ENCODE measurements at regions not wholly inside any gene's neighbourhood (a gene's known extent, or its start where the extent isn't known, plus 50 kb on each side); places are given as distances from the start of the nearest gene placed in this dataset.
A peak's percentile ranks its signal among the peaks of the same experiment; 100 is the strongest.
"Not testable (repeated sequence)": the region's sequence is repeated elsewhere in the genome, so short reads cannot be mapped to it uniquely, and the experiment has no call there.

GRCh38 chr17:62226610-62227240 is 153.6 kb upstream of the EFCAB3 start:
- H3K79me2 ChIP-seq (ENCODE audit: control insufficient read depth, insufficient read depth, low read length); H3K4me1 ChIP-seq (ENCODE audit: control insufficient read depth in 2 of 2, insufficient read depth in 2 of 2, low read length in 2 of 2); H3K9me3 Mint-ChIP-seq (ENCODE audit: insufficient read depth); H3K4me3 ChIP-seq (ENCODE audit: control extremely low read depth in 1 of 5, extremely low read depth in 1 of 5, insufficient read depth in 1 of 5, low read depth in 2 of 5, low read length in 4 of 5); H3K4me1 Mint-ChIP-seq; H3K4me2 ChIP-seq (replicated peaks; ENCODE audit: low read depth, low read length, poor library complexity, severe bottlenecking); H3K9ac ChIP-seq (ENCODE audit: low read length); intact Hi-C loops (cut with micrococcal nuclease); H3K36me3 ChIP-seq (replicated peaks in 1 of 2; ENCODE audit: control extremely low read depth in 1 of 2, control insufficient read depth in 1 of 2, extremely low read depth in 1 of 2, insufficient read depth in 2 of 2, low read length in 1 of 2); H2AFZ ChIP-seq (ENCODE audit: insufficient read depth, low read depth, low read length, poor library complexity, severe bottlenecking); H4K20me1 ChIP-seq (ENCODE audit: control insufficient read depth, insufficient read depth, low read length, poor library complexity, severe bottlenecking); H3K27me3 Mint-ChIP-seq; H3K27ac ChIP-seq (ENCODE audit: low read length in 2 of 2); H3K27me3 ChIP-seq (replicated peaks in 1 of 4; ENCODE audit: control extremely low read depth in 1 of 4, control insufficient read depth in 3 of 4, insufficient read depth in 4 of 4, low read length in 3 of 4); DNase-seq; POLR2A ChIA-PET; H3K27ac Mint-ChIP-seq; H3K4me3 Mint-ChIP-seq; H3K9me3 ChIP-seq (ENCODE audit: control extremely low read depth in 1 of 3, control insufficient read depth in 2 of 3, insufficient read depth in 1 of 3, low read length in 2 of 3); ATAC-seq (ENCODE audit: low read depth): not testable (repeated sequence)
- WGBS (ENCODE audit: insufficient coverage), result no CpG with 5 or more reads among the region's 3 CpGs
- CTCF ChIA-PET, result interaction anchor here (1.3 kb wide), 1 partner anchor 1506 kb away, joined by 6 read pairs; no protein-coding TSS in a partner anchor
- TF ChIP-seq CTCF (IDR thresholded peaks at IDR 0.05), result peak; percentile 22

GRCh38 chr17:62223585-62223984 is 156.8 kb upstream of the EFCAB3 start:
- H3K4me3 ChIP-seq (ENCODE audit: control extremely low read depth in 1 of 5, extremely low read depth in 1 of 5, insufficient read depth in 1 of 5, low read depth in 2 of 5, low read length in 4 of 5); H3K9ac ChIP-seq (ENCODE audit: low read length); H3K4me2 ChIP-seq (replicated peaks; ENCODE audit: low read depth, low read length, poor library complexity, severe bottlenecking); POLR2A ChIA-PET; H3K27me3 Mint-ChIP-seq; H3K27ac Mint-ChIP-seq; H2AFZ ChIP-seq (ENCODE audit: insufficient read depth, low read depth, low read length, poor library complexity, severe bottlenecking); CTCF ChIA-PET; H3K9me3 Mint-ChIP-seq (ENCODE audit: insufficient read depth); H3K27ac ChIP-seq (ENCODE audit: low read length in 2 of 2); H3K9me3 ChIP-seq (ENCODE audit: control extremely low read depth in 1 of 3, control insufficient read depth in 2 of 3, insufficient read depth in 1 of 3, low read length in 2 of 3); H4K20me1 ChIP-seq (ENCODE audit: control insufficient read depth, insufficient read depth, low read length, poor library complexity, severe bottlenecking); H3K4me1 Mint-ChIP-seq; H3K4me1 ChIP-seq (ENCODE audit: control insufficient read depth in 2 of 2, insufficient read depth in 2 of 2, low read length in 2 of 2); H3K27me3 ChIP-seq (replicated peaks in 1 of 4; ENCODE audit: control extremely low read depth in 1 of 4, control insufficient read depth in 3 of 4, insufficient read depth in 4 of 4, low read length in 3 of 4); intact Hi-C loops (cut with micrococcal nuclease); H3K4me3 Mint-ChIP-seq; H3K79me2 ChIP-seq (ENCODE audit: control insufficient read depth, insufficient read depth, low read length); H3K36me3 ChIP-seq (replicated peaks in 1 of 2; ENCODE audit: control extremely low read depth in 1 of 2, control insufficient read depth in 1 of 2, extremely low read depth in 1 of 2, insufficient read depth in 2 of 2, low read length in 1 of 2); ATAC-seq (ENCODE audit: low read depth); DNase-seq: not testable (repeated sequence)
- no CpG with 5 or more reads among the region's 1 CpG for WGBS (ENCODE audit: insufficient coverage)

Data from B cell (primary cell).